ENCODE measurements at regions not wholly inside any gene's neighbourhood (a gene's known extent, or its start where the extent isn't known, plus 50 kb on each side); places are given as distances from the start of the nearest gene placed in this dataset.

DNA sequence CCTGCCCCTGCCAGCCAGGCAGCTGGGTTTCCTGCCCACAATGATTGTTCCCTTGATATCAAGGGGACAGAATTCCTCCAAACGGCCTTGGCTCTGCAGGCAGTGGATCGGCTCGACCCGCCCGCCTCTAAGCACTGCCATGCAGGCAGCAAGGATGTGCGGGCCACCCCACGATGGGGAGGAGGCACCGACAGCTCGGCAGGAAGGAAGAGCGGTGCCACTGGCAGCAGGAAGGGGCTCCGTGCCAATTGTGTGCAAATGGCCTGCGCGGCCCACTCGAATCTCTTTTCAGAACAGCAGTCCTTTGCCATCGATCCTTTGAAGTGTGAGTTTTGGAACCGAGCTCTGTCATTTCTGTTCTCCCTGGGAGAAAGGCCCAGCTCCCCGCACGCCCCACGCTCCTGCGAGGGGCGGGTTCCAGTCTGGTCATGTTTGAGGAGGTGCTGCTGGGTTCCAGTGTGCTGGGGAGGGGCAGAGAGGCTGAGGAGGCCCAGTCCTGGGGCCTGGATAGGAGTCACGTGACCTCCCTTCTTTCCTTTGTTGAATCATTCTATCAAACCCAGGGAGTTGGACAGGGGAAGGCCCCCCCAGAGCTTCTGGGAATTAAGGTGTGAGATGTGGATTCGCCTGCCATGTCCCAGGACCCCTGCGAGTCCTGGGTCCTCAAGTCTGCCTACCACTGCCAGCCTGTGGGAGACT lies 406.0 kb downstream of the CTTN start:
- Histone ChIP-seq H3K4me1 (ENCODE audit: control insufficient read depth in 1 of 2, insufficient read depth in 2 of 2, low read length in 2 of 2) (no peaks in the 10 kb centered on the region), H3K4me3 (ENCODE audit: low read depth in 1 of 2, low read length in 2 of 2) (no peak overlapping the region), H3K9me3 (ENCODE audit: control insufficient read depth in 1 of 2, low read length in 2 of 2) (no peaks in the 10 kb centered on the region), H3K27me3 (ENCODE audit: control insufficient read depth in 1 of 2, insufficient read depth in 2 of 2, low read length in 2 of 2) (no peaks in the 10 kb centered on the region), H3K27ac (ENCODE audit: low read depth, low read length) (no peak overlapping the region), H3K36me3 (ENCODE audit: control insufficient read depth in 1 of 2, insufficient read depth in 2 of 2, low read length in 2 of 2) (no peaks in the 10 kb centered on the region), H3K9ac (ENCODE audit: low read depth in 1 of 2, low read length in 2 of 2) (no peak overlapping the region)

DNA sequence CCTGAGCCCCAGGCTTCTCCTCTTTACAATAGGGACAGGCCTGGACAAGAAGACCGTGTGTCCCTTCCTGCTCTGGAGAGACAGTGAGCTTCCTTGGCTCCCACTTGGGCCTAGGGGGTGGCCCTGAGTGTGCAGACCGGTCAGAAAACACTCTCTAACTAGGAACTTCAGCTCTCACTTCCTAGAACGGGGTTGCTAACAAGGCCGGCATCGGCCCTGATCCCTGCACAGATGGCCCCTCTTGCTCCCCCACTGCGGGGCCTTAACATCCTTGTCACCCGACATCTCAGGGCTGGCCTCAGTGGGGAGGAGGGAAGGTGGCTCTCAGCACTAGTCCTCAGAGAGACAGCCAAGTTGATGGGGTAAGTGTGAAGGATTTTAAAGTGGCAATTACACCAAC lies 406.9 kb downstream of the CTTN start:
- Histone ChIP-seq H3K9ac (ENCODE audit: low read depth in 1 of 2, low read length in 2 of 2) (no peak overlapping the region), H3K27me3 (ENCODE audit: control insufficient read depth in 1 of 2, insufficient read depth in 2 of 2, low read length in 2 of 2) (no peaks in the 10 kb centered on the region), H3K36me3 (ENCODE audit: control insufficient read depth in 1 of 2, insufficient read depth in 2 of 2, low read length in 2 of 2) (no peaks in the 10 kb centered on the region), H3K4me3 (ENCODE audit: low read depth in 1 of 2, low read length in 2 of 2) (no peak overlapping the region), H3K27ac (ENCODE audit: low read depth, low read length) (no peak overlapping the region), H3K4me1 (ENCODE audit: control insufficient read depth in 1 of 2, insufficient read depth in 2 of 2, low read length in 2 of 2) (no peaks in the 10 kb centered on the region), H3K9me3 (ENCODE audit: control insufficient read depth in 1 of 2, low read length in 2 of 2) (no peaks in the 10 kb centered on the region)

DNA sequence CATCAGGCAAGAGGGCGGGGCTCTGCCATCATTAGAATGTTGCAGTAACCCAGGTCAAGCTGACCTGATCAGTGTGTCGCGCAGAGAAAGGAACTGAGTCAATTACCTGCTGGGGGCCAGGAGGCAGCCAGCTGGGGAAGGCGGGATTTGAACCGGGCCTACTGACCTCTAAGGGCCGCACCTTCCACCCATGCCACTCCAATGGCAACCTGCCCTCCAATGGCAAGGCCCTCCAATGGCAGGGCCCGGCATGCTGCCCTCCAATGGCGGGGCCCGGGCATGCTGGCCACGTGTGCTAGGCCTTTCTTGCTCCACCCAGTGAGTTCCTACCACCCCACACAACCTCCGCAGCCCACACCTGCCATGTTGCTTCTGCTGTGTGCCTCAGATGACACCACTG lies 407.6 kb downstream of the CTTN start:
- no peak overlapping the region for H3K4me3 ChIP-seq (ENCODE audit: low read depth in 1 of 2, low read length in 2 of 2)
- no peaks in the 10 kb centered on the region for H3K36me3 ChIP-seq (ENCODE audit: control insufficient read depth in 1 of 2, insufficient read depth in 2 of 2, low read length in 2 of 2)
- no peak overlapping the region for H3K9ac ChIP-seq (ENCODE audit: low read depth in 1 of 2, low read length in 2 of 2)
- no peaks in the 10 kb centered on the region for H3K27me3 ChIP-seq (ENCODE audit: control insufficient read depth in 1 of 2, insufficient read depth in 2 of 2, low read length in 2 of 2)
- no peaks in the 10 kb centered on the region for H3K9me3 ChIP-seq (ENCODE audit: control insufficient read depth in 1 of 2, low read length in 2 of 2)
- no peaks in the 10 kb centered on the region for H3K4me1 ChIP-seq (ENCODE audit: control insufficient read depth in 1 of 2, insufficient read depth in 2 of 2, low read length in 2 of 2)
- H3K27ac ChIP-seq (ENCODE audit: low read depth, low read length), result no peak overlapping the region

DNA sequence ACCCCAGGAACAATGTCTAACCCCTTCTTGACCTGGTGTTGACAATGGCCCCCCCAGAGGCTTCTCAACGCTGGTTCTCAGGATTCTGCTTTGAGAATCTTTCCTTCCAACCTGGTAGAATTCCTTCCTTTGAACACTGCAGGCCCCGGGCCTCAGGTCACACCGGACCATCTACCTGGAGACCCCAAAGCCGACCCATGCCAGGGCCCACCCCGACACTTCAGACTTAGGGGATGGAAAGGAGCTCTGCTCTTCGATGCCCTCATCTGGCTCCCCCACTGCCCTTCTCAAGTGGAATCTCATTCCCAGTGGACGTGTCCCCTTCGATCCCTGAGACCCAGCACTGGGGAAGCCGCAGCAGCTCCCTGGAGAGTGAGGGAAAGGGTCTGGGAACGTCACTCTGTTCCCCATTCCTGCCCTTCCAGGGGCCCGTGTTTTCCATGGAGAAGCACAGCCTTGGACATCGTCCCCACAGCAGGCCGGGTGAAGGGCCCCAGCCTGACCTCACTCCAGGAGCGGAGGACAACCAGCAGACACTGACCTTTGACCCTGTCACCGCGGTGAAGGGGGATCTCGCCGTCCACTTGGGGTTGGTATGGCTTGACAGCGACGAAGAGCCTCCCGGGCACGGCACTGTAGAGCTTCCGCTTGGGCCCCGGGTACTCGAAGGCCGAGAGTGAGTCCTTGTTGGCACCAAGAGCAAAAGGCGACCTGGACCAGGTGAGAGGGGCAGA lies 408.3 kb downstream of the CTTN start:
- no peaks in the 10 kb centered on the region for H3K36me3 ChIP-seq (ENCODE audit: control insufficient read depth in 1 of 2, insufficient read depth in 2 of 2, low read length in 2 of 2)
- H3K27ac ChIP-seq (ENCODE audit: low read depth, low read length), result no peak overlapping the region
- H3K4me1 ChIP-seq (ENCODE audit: control insufficient read depth in 1 of 2, insufficient read depth in 2 of 2, low read length in 2 of 2), result no peaks in the 10 kb centered on the region
- no peaks in the 10 kb centered on the region for H3K9me3 ChIP-seq (ENCODE audit: control insufficient read depth in 1 of 2, low read length in 2 of 2)
- no peak overlapping the region for H3K9ac ChIP-seq (ENCODE audit: low read depth in 1 of 2, low read length in 2 of 2)
- no peaks in the 10 kb centered on the region for H3K27me3 ChIP-seq (ENCODE audit: control insufficient read depth in 1 of 2, insufficient read depth in 2 of 2, low read length in 2 of 2)
- H3K4me3 ChIP-seq (ENCODE audit: low read depth in 1 of 2, low read length in 2 of 2), result no peak overlapping the region

DNA sequence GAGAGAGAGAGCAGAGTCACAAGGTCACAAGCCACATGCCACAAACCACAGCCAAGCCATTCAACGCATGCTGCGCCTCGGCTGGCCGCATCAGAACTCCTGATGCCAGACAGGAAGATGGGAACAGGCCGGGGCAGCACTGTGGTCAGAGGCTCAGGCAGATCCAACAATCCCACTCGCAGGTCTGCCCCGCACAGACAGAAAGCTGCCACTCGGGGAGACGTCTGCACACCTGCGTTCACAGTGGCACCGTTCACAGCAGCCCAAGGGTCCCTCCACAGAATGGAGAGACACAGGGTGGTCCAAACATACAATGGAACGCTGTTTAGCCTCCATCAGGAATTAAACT lies 408.8 kb downstream of the CTTN start:
- Histone ChIP-seq H3K9ac (ENCODE audit: low read depth in 1 of 2, low read length in 2 of 2) (no peak overlapping the region), H3K27ac (ENCODE audit: low read depth, low read length) (no peak overlapping the region), H3K36me3 (ENCODE audit: control insufficient read depth in 1 of 2, insufficient read depth in 2 of 2, low read length in 2 of 2) (no peaks in the 10 kb centered on the region)

DNA sequence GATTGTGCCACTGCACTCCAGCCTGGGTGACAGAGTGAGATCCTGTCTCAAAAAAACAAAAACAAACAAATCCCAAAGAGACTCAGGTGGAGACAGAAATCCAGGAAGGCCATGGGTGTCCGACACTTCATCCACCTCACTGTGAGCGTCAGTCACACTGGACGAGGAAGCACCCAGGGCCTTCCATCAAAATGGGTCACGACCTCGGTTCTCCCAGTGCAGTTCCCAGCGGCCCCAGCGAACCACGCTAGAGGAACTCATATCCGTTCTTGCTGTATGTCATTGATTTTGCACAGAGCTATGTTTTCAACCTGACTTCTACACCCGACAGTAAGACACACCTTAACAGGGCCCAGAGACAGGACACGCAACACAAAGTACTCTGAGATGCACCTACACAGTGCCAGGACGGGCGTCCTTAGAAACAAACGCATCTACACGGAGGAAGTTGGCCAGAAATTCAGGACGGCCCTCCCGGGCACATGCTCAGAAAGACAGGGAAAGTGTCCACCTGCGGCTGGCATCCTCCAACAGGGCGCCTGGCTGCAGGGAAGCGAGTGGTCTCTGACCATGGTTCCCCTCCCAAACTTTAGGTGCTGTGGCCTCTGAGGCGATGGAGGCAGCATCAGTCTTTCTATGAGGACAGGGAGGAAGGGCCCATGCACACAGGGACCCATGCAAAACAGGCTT lies 410.5 kb downstream of the CTTN start:
- H3K27ac ChIP-seq (ENCODE audit: low read depth, low read length), result no peak overlapping the region
- H3K4me1 ChIP-seq (ENCODE audit: control insufficient read depth in 1 of 2, insufficient read depth in 2 of 2, low read length in 2 of 2), result no peaks in the 10 kb centered on the region
- no peak overlapping the region for H3K9ac ChIP-seq (ENCODE audit: low read depth in 1 of 2, low read length in 2 of 2)
- no peaks in the 10 kb centered on the region for H3K36me3 ChIP-seq (ENCODE audit: control insufficient read depth in 1 of 2, insufficient read depth in 2 of 2, low read length in 2 of 2)
- no peaks in the 10 kb centered on the region for H3K27me3 ChIP-seq (ENCODE audit: control insufficient read depth in 1 of 2, insufficient read depth in 2 of 2, low read length in 2 of 2)
- no peaks in the 10 kb centered on the region for H3K9me3 ChIP-seq (ENCODE audit: control insufficient read depth in 1 of 2, low read length in 2 of 2)
- no peak overlapping the region for H3K4me3 ChIP-seq (ENCODE audit: low read depth in 1 of 2, low read length in 2 of 2)

More for the DNA sequence above, 408.8 kb downstream of the CTTN start:
- no peaks in the 10 kb centered on the region for H3K4me1 ChIP-seq (ENCODE audit: control insufficient read depth in 1 of 2, insufficient read depth in 2 of 2, low read length in 2 of 2)
- H3K27me3 ChIP-seq (ENCODE audit: control insufficient read depth in 1 of 2, insufficient read depth in 2 of 2, low read length in 2 of 2), result no peaks in the 10 kb centered on the region
- no peak overlapping the region for H3K4me3 ChIP-seq (ENCODE audit: low read depth in 1 of 2, low read length in 2 of 2)
- no peaks in the 10 kb centered on the region for H3K9me3 ChIP-seq (ENCODE audit: control insufficient read depth in 1 of 2, low read length in 2 of 2)

DNA sequence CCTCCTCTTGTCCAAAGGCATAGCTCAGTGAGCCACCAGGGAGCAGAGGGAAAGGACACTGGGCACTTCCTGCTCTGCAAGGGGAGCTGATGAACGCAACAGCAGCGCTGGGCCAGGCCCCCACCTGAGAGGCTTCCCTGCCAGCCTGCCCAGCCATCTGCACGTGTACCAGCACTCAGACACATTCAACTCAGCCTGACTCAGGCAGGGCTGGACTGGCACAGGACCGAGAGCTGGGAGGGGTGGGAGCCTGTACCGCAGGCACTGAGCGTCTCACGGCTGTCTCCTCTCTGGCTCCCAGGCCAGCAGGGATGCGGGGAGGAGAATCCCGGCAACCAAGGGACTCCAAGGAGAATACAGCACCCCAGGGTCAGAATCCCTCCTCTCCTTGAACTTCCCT lies 411.8 kb downstream of the CTTN start:
- Histone ChIP-seq H3K27me3 (ENCODE audit: control insufficient read depth in 1 of 2, insufficient read depth in 2 of 2, low read length in 2 of 2) (no peaks in the 10 kb centered on the region), H3K9ac (ENCODE audit: low read depth in 1 of 2, low read length in 2 of 2) (no peak overlapping the region), H3K36me3 (ENCODE audit: control insufficient read depth in 1 of 2, insufficient read depth in 2 of 2, low read length in 2 of 2) (no peaks in the 10 kb centered on the region), H3K4me1 (ENCODE audit: control insufficient read depth in 1 of 2, insufficient read depth in 2 of 2, low read length in 2 of 2) (no peaks in the 10 kb centered on the region), H3K9me3 (ENCODE audit: control insufficient read depth in 1 of 2, low read length in 2 of 2) (no peaks in the 10 kb centered on the region), H3K27ac (ENCODE audit: low read depth, low read length) (no peak overlapping the region), H3K4me3 (ENCODE audit: low read depth in 1 of 2, low read length in 2 of 2) (no peak overlapping the region)

DNA sequence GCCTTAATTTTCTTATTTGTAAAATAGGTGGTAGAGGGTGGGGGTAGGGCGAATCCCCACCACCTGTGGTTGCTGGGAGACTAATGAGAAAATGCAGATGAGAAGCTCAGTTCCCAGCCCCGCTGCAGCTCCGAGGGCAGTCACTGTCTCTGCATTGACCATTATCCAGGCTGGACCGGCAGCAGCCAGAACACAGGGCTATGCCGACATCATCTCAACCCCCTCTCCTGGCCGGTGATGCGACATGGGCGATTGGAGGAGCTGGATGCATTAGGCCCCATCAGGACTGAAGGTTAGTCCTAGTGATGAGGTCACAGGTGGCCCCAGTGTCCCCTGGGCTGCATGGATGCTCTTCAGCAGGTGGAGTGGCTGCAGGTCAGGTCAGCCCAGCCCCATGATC lies 412.4 kb downstream of the CTTN start:
- Histone ChIP-seq H3K9ac (ENCODE audit: low read depth in 1 of 2, low read length in 2 of 2) (no peak overlapping the region), H3K36me3 (ENCODE audit: control insufficient read depth in 1 of 2, insufficient read depth in 2 of 2, low read length in 2 of 2) (no peaks in the 10 kb centered on the region), H3K4me1 (ENCODE audit: control insufficient read depth in 1 of 2, insufficient read depth in 2 of 2, low read length in 2 of 2) (no peaks in the 10 kb centered on the region), H3K4me3 (ENCODE audit: low read depth in 1 of 2, low read length in 2 of 2) (no peak overlapping the region), H3K27ac (ENCODE audit: low read depth, low read length) (no peak overlapping the region), H3K9me3 (ENCODE audit: control insufficient read depth in 1 of 2, low read length in 2 of 2) (no peaks in the 10 kb centered on the region), H3K27me3 (ENCODE audit: control insufficient read depth in 1 of 2, insufficient read depth in 2 of 2, low read length in 2 of 2) (no peaks in the 10 kb centered on the region)

DNA sequence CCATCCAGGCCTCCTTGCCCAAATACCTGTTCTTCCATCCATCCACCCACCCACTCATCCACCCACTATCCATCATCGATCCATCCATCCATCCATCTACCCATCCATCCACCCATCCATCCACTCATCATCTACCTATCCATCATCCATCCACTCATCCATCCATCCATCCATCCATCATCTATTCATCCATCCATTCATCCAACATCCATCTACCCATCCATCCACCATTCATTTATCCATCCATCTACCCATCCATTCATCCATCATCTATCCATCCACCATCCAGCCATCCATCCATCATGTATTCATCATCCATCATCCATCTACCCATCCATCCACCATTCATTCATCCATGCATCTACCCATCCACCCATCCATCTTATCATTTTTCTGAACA lies 413.2 kb downstream of the CTTN start:
- no peak overlapping the region for H3K9ac ChIP-seq (ENCODE audit: low read depth in 1 of 2, low read length in 2 of 2)
- no peak overlapping the region for H3K27ac ChIP-seq (ENCODE audit: low read depth, low read length)
- no peaks in the 10 kb centered on the region for H3K4me1 ChIP-seq (ENCODE audit: control insufficient read depth in 1 of 2, insufficient read depth in 2 of 2, low read length in 2 of 2)
- no peaks in the 10 kb centered on the region for H3K36me3 ChIP-seq (ENCODE audit: control insufficient read depth in 1 of 2, insufficient read depth in 2 of 2, low read length in 2 of 2)
- no peaks in the 10 kb centered on the region for H3K27me3 ChIP-seq (ENCODE audit: control insufficient read depth in 1 of 2, insufficient read depth in 2 of 2, low read length in 2 of 2)
- H3K4me3 ChIP-seq (ENCODE audit: low read depth in 1 of 2, low read length in 2 of 2), result no peak overlapping the region
- no peaks in the 10 kb centered on the region for H3K9me3 ChIP-seq (ENCODE audit: control insufficient read depth in 1 of 2, low read length in 2 of 2)

DNA sequence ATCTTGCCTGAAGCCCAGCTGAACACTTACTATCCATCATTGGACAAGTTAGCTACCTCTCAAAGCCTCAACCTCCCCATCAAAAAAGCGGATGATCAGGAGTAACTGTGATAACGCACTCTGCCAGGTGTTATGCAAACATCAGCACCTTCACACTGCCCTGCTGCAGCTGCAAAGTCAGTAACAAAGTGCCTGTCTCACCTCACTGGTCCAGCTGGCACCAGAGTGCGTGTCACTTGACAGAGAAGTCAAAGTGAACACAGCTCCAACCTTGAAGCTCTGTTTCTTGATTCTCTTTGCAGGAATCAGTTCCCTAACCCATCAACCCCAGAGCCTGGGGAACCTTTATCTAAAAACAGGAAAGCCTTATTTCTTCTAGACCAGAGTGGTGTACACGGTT lies 413.6 kb downstream of the CTTN start:
- H3K9ac ChIP-seq (ENCODE audit: low read depth in 1 of 2, low read length in 2 of 2), result no peak overlapping the region
- H3K36me3 ChIP-seq (ENCODE audit: control insufficient read depth in 1 of 2, insufficient read depth in 2 of 2, low read length in 2 of 2), result no peaks in the 10 kb centered on the region
- no peaks in the 10 kb centered on the region for H3K4me1 ChIP-seq (ENCODE audit: control insufficient read depth in 1 of 2, insufficient read depth in 2 of 2, low read length in 2 of 2)
- no peaks in the 10 kb centered on the region for H3K27me3 ChIP-seq (ENCODE audit: control insufficient read depth in 1 of 2, insufficient read depth in 2 of 2, low read length in 2 of 2)
- H3K9me3 ChIP-seq (ENCODE audit: control insufficient read depth in 1 of 2, low read length in 2 of 2), result no peaks in the 10 kb centered on the region
- H3K27ac ChIP-seq (ENCODE audit: low read depth, low read length), result no peak overlapping the region
- H3K4me3 ChIP-seq (ENCODE audit: low read depth in 1 of 2, low read length in 2 of 2), result no peak overlapping the region

Measured in duodenal mucosa (tissue), 2 donors.